Esophagus squamous epithelium (tissue), 5 donors: ENCODE measurements at regions not wholly inside any gene's neighbourhood (a gene's known extent, or its start where the extent isn't known, plus 50 kb on each side); places are given as distances from the start of the nearest gene placed in this dataset.

Source experiments
- DNase-seq: peaks from one replicate; lab custom pipeline; 2025; lab: John Stamatoyannopoulos, UW
- H3K27ac ChIP-seq, 4 donors: fragments of 200-600 bp; sonication (generic); one replicate each; pipeline ENCODE4 v1.5.1; 2016 to 2019; ENCODE audit warnings: mild to moderate bottlenecking in 1 of 4
- H3K27me3 ChIP-seq, 4 donors: fragments of 200-600 bp; sonication (generic); 1 replicate in 3 of 4; 2 replicates in 1 of 4; pipeline versions ENCODE4 v1.5.1 to v1.6.0; 2017 to 2021; ENCODE audit warnings: antibody characterized with exemption in 1 of 4
- H3K36me3 ChIP-seq, 3 donors: fragments of 200-600 bp; sonication (generic); one replicate each; pipeline ENCODE4 v1.5.1; 2016 to 2019
- H3K4me1 ChIP-seq, 3 donors: fragments of 200-600 bp; sonication (generic); one replicate each; pipeline ENCODE4 v1.5.1; 2017 to 2019
- H3K4me3 ChIP-seq, 4 donors: fragments of 200-600 bp; sonication (generic); 1 replicate in 3 of 4; 2 replicates in 1 of 4; pipeline ENCODE4 v1.5.1; 2016 to 2019; ENCODE audit warnings: mild to moderate bottlenecking in 2 of 4, moderate library complexity in 1 of 4
- H3K9me3 ChIP-seq, 3 donors: fragments of 200-600 bp; sonication (generic); one replicate each; pipeline ENCODE4 v1.5.1; 2016 to 2019
- CTCF ChIP-seq, 6 experiments: fragments of 450-650 bp in 4 of 6; fragments of 200-600 bp in 2 of 6; sonication (generic) in 2 of 6; IDR thresholded peaks; one replicate each; pipeline ENCODE4 v1.5.1; 2016 to 2019; ENCODE audit warnings: antibody characterized with exemption in 6 of 6, mild to moderate bottlenecking in 4 of 6, moderate library complexity in 4 of 6
- POLR2A ChIP-seq, 4 donors: fragments of 450-650 bp; IDR thresholded peaks; one replicate each; pipeline ENCODE4 v1.6.1; 2017; ENCODE audit warnings: antibody characterized with exemption in 4 of 4, mild to moderate bottlenecking in 4 of 4, moderate library complexity in 3 of 4
- WGBS, 2 donors: methylation state at CpG; one replicate each; pipeline ENCODE4 v1.1.5; 2018; 5-methylcytosine and 5-hydroxymethylcytosine counted together
- intact Hi-C: fragments of 100-400 bp; cut with DNase I; formaldehyde crosslinking; loops from one replicate; pipeline ENCODE4 v1.15.0; 2022
- donor health status: DM: yes; HTN: yes; CAD: no.

GRCh38 chr10:34889004-34889869 is 74.1 kb upstream of the PARD3 start:
- H3K4me3 ChIP-seq = no peak overlapping the region
- 67 to 77% methylated on average over 13 to 14 of the region's 16 CpGs for WGBS, 2 donors
- intact Hi-C loops = no loop called here

GRCh38 chr10:34886906-34887642 is 72.0 kb upstream of the PARD3 start:
- Histone ChIP-seq H3K27ac (peak overlapping the region in 3 of 4 donors; percentile 5 to 54 (median 29)), H3K4me1 (peaks cover 0 to 59% (median 8%) of the 10 kb centered on the region in 3 donors), H3K4me3 (no peak overlapping the region), H3K9me3 (no peaks in the 10 kb centered on the region), H3K36me3 (no peaks in the 10 kb centered on the region), H3K27me3 (no peaks in the 10 kb centered on the region)
- no peak for DNase-seq
- WGBS, 2 donors = 77 to 85% methylated on average over 8 of the region's 8 CpGs
- TF ChIP-seq CTCF (IDR thresholded peaks at IDR 0.05) = no peak
- TF ChIP-seq POLR2A (IDR thresholded peaks at IDR 0.05) = no peak
- intact Hi-C loops = no loop called here

More at GRCh38 chr10:34889004-34889869, 74.1 kb upstream of the PARD3 start:
- peak overlapping the region in 3 of 4 donors; percentile 11 to 47 (median 13) for H3K27ac ChIP-seq
- no peaks in the 10 kb centered on the region for H3K9me3 ChIP-seq
- DNase-seq = no peak
- H3K36me3 ChIP-seq = no peaks in the 10 kb centered on the region
- H3K4me1 ChIP-seq = peaks cover 0 to 44% (median 6%) of the 10 kb centered on the region in 3 donors
- TF ChIP-seq POLR2A (IDR thresholded peaks at IDR 0.05) = no peak
- no peak for TF ChIP-seq CTCF (IDR thresholded peaks at IDR 0.05)
- H3K27me3 ChIP-seq = no peaks in the 10 kb centered on the region

- H3K27ac ChIP-seq = peak overlapping the region in 3 of 4 donors; percentile 75 to 87 (median 85)
- intact Hi-C loops = no loop called here
- WGBS, 2 donors = 86 to 93% methylated on average over 3 of the region's 3 CpGs
- H3K36me3 ChIP-seq = no peaks in the 10 kb centered on the region
- no peak for DNase-seq
- H3K4me1 ChIP-seq = peaks cover 0 to 59% (median 8%) of the 10 kb centered on the region in 3 donors
- no peaks in the 10 kb centered on the region for H3K27me3 ChIP-seq
- no peaks in the 10 kb centered on the region for H3K9me3 ChIP-seq
- no peak overlapping the region for H3K4me3 ChIP-seq
- TF ChIP-seq POLR2A (IDR thresholded peaks at IDR 0.05) = no peak
- no peak for TF ChIP-seq CTCF (IDR thresholded peaks at IDR 0.05)
Measured at GRCh38 chr10:34885898-34886297, 70.8 kb upstream of the PARD3 start.

- H3K27ac ChIP-seq = peak overlapping the region; percentile 69 to 87 (median 80)
- H3K36me3 ChIP-seq = no peaks in the 10 kb centered on the region
- H3K9me3 ChIP-seq = no peaks in the 10 kb centered on the region
- no peak for TF ChIP-seq POLR2A (IDR thresholded peaks at IDR 0.05)
- TF ChIP-seq CTCF (IDR thresholded peaks at IDR 0.05) = no peak
- DNase-seq = no peak
- H3K4me1 ChIP-seq = peaks cover 0 to 59% (median 8%) of the 10 kb centered on the region in 3 donors
- intact Hi-C loops = no loop called here
- H3K4me3 ChIP-seq = no peak overlapping the region
- WGBS, 2 donors = 87 to 91% methylated on average over 4 of the region's 4 CpGs
- no peaks in the 10 kb centered on the region for H3K27me3 ChIP-seq
Measured at GRCh38 chr10:34885011-34885410, 69.9 kb upstream of the PARD3 start.
